GM19023 (cell line): ENCODE measurements at regions not wholly inside any gene's neighbourhood (a gene's known extent, or its start where the extent isn't known, plus 50 kb on each side); places are given as distances from the start of the nearest gene placed in this dataset.

Experiments used
- ATAC-seq: cut with Tn5 transposase; IDR thresholded peaks from one replicate; pipeline ENCODE4 v1.9.1; 2021; ENCODE audit warnings: mild to moderate bottlenecking, moderate library complexity; ENCODE audit not compliant: unreplicated experiment

GRCh38 chr6:137816133-137816579 is 50.9 kb upstream of the TNFAIP3 start:
- peak; percentile 41 for ATAC-seq

DNA sequence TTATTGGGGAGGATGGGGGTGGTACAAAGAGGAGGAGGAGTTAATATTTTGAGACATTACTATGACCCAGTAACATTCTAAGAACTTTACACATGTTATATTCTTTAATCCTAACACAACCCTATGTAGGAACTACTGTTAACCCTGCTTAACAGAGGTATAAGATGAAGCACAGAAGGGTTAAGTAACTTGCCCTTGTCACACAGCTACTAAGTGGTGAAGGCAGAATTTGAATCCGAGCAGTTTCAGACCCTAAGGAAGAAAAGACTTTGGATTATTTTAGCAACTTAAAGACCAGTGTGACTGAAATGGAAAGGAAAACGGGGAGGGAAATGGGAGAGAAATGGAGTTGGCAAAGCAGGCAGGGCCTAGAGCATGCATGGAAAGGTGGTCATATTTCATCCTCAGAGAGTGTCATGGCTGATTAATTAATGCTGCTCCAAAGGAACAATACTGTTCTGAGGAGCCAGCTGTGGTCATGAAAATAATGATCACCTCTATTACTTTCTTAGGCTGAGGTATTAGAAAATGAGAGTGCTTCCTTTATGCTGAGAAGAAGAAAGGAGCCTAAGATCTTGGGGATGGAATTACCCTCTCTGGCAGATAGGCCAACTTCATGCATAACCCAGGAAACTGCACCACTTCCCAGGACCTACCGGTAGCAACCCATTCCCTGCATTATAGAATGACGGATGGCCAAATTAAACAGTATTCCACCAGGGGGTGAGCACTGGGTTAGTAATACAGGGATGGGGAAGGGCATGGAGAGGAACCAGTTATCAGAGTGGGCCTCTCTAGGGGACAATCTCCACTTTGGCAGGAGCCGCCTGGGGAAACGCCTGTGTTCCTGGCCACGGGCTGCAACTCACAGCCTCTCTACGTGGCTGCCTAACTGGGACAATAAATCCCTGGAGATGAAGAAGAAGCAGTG is 50.1 kb upstream of the TNFAIP3 start:
- no peak for ATAC-seq
